ENCODE measurements at regions not wholly inside any gene's neighbourhood (a gene's known extent, or its start where the extent isn't known, plus 50 kb on each side); places are given as distances from the start of the nearest gene placed in this dataset.

- TF ChIP-seq CTCF (IDR thresholded peaks at IDR 0.05) (no peak), POLR2AphosphoS5 (IDR thresholded peaks at IDR 0.05) (no peak), POLR2A (IDR thresholded peaks at IDR 0.05) (no peak)
Observed at GRCh38 chr20:30599990-30600389, 657.5 kb upstream of the DEFB115 start.
